Thyroid gland (tissue), 4 donors: ENCODE measurements at regions not wholly inside any gene's neighbourhood (a gene's known extent, or its start where the extent isn't known, plus 50 kb on each side); places are given as distances from the start of the nearest gene placed in this dataset.

Experiments
- CTCF ChIP-seq, 6 experiments: fragments of 200-600 bp in 3 of 6; fragments of 450-650 bp in 3 of 6; sonication (generic) in 3 of 6; IDR thresholded peaks; one replicate each; pipeline ENCODE4 v1.5.1; 2016 to 2019; ENCODE audit warnings: antibody characterized with exemption in 6 of 6, mild to moderate bottlenecking in 2 of 6, inconsistent platforms in 1 of 6, moderate library complexity in 1 of 6
- POLR2A ChIP-seq, 2 donors: fragments of 450-650 bp; IDR thresholded peaks; one replicate each; pipeline ENCODE4 v1.6.1; 2017; ENCODE audit warnings: antibody characterized with exemption in 2 of 2, mild to moderate bottlenecking in 2 of 2, moderate library complexity in 1 of 2

DNA sequence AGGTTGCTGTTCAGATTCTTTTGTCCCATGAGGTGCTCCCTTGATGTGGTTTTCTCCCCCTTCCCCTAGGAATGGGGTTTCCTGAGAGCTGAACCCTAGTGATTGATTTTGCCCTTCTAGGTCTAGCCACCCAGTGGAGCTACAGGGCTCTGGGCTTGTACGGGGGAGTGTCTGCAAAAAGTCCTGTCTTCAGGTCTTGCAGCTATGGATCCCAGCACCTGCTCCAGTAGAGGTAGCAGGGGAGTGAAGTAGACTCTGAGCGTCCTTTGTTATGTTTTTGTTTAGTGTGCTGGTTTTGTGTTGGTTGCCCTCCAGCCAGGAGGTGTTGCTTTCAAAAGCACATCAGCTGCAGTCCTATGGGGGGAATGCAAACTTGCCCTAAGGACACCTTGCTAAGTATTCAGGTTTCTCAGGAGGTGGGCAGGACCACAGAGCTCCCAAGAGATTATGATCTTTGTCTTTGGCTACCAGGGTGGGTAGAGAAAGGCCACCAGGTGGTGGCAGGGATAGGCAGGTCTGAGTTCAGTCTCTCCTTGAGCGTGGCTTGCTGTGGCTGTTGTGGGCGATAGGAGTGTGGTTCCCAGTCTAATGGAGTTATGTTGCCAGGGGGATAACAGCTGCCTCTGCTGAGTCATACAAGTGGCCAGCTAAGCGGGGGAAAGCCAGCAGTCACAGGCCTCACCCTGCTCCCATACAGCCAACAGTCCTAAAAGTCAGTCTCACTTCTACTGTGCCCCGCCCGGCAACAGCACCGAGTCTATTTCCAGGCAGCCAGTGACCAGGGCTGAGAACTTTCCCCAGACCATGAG, 92.4 kb upstream of the JCAD start:
- no peak for TF ChIP-seq CTCF (IDR thresholded peaks at IDR 0.05)
- no peak for TF ChIP-seq POLR2A (IDR thresholded peaks at IDR 0.05)
